Ascending aorta (tissue), 2 donors: ENCODE measurements at regions not wholly inside any gene's neighbourhood (a gene's known extent, or its start where the extent isn't known, plus 50 kb on each side); places are given as distances from the start of the nearest gene placed in this dataset.

Experiments used
- DNase-seq, 2 donors: peaks; one replicate each; pipeline ENCODE4 v3.0.0-alpha.2; 2019; ENCODE audit warnings: low spot score in 2 of 2
- H3K27ac ChIP-seq, 2 donors: fragments of 200-600 bp; sonication (generic); one replicate each; pipeline ENCODE4 v1.5.1; 2016 to 2017; ENCODE audit warnings: mild to moderate bottlenecking in 1 of 2
- H3K27me3 ChIP-seq: fragments of 200-600 bp; sonication (generic); one replicate; pipeline ENCODE4 v1.5.1; 2017
- H3K36me3 ChIP-seq, 2 donors: fragments of 200-600 bp; sonication (generic); one replicate each; pipeline ENCODE4 v1.5.1; 2016
- H3K4me1 ChIP-seq, 2 donors: fragments of 200-600 bp; sonication (generic); one replicate each; pipeline ENCODE4 v1.5.1; 2016 to 2017; ENCODE audit warnings: mild to moderate bottlenecking in 1 of 2
- H3K4me3 ChIP-seq, 2 donors: fragments of 200-600 bp; sonication (generic); one replicate each; pipeline ENCODE4 v1.5.1; 2016 to 2017; ENCODE audit warnings: mild to moderate bottlenecking in 1 of 2
- H3K9me3 ChIP-seq, 2 donors: fragments of 200-600 bp; sonication (generic); one replicate each; pipeline ENCODE4 v1.5.1; 2016
- CTCF ChIP-seq, 3 experiments: fragments of 200-600 bp in 2 of 3; fragments of 450-650 bp in 1 of 3; sonication (generic) in 2 of 3; IDR thresholded peaks; one replicate each; pipeline ENCODE4 v1.5.1; 2016 to 2019; ENCODE audit warnings: antibody characterized with exemption in 3 of 3, mild to moderate bottlenecking in 1 of 3, moderate library complexity in 1 of 3
- intact Hi-C: fragments of 100-400 bp; cut with DNase I; formaldehyde crosslinking; loops from one replicate; pipeline ENCODE4 v1.15.1; 2023

DNA sequence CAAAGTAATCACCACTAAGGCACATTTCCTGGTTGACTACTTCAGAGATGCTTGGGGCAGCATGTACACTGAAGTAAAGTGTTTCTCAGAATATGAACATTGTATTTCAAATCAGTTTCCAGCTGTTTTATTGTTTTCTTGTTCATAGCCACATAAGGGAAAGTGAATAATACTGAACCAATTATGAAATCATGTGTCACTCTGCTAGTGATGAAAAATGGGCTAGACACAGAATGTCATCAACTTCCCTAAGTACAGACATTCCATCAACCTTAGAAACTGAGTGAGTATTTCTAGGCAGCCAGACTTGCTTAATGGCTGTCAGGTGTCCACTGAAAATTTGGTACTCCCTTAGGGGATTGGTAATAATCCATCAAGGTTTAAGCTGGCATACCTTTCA is 603.5 kb downstream of the ARL4A start:
- no peak for DNase-seq
- H3K27me3 ChIP-seq, result no peaks in the 10 kb centered on the region
- intact Hi-C loops, result no loop called here
- H3K4me3 ChIP-seq, result no peak overlapping the region
- no peaks in the 10 kb centered on the region for H3K36me3 ChIP-seq
- no peak for TF ChIP-seq CTCF (IDR thresholded peaks at IDR 0.05)
- H3K4me1 ChIP-seq, result no peaks in the 10 kb centered on the region
- H3K27ac ChIP-seq, result no peak overlapping the region
- H3K9me3 ChIP-seq, result no peaks in the 10 kb centered on the region

- intact Hi-C loops, result no loop called here
- no peaks in the 10 kb centered on the region for H3K36me3 ChIP-seq
- H3K4me3 ChIP-seq, result no peak overlapping the region
- no peaks in the 10 kb centered on the region for H3K27me3 ChIP-seq
- H3K27ac ChIP-seq, result no peak overlapping the region
- no peak for TF ChIP-seq CTCF (IDR thresholded peaks at IDR 0.05)
- DNase-seq, result no peak
- no peaks in the 10 kb centered on the region for H3K4me1 ChIP-seq
- no peaks in the 10 kb centered on the region for H3K9me3 ChIP-seq
Observed at GRCh38 chr7:13293264-13294002, 606.0 kb downstream of the ARL4A start.

- DNase-seq, result no peak
- no peaks in the 10 kb centered on the region for H3K36me3 ChIP-seq
- no peak overlapping the region for H3K27ac ChIP-seq
- intact Hi-C loops, result no loop called here
- no peak for TF ChIP-seq CTCF (IDR thresholded peaks at IDR 0.05)
- no peaks in the 10 kb centered on the region for H3K27me3 ChIP-seq
- H3K4me3 ChIP-seq, result no peak overlapping the region
- H3K4me1 ChIP-seq, result no peaks in the 10 kb centered on the region
- H3K9me3 ChIP-seq, result no peaks in the 10 kb centered on the region
Observed at GRCh38 chr7:13307040-13307439, 619.6 kb downstream of the ARL4A start.

- TF ChIP-seq CTCF (IDR thresholded peaks at IDR 0.05), result no peak
- H3K4me3 ChIP-seq, result no peak overlapping the region
- no peak overlapping the region for H3K27ac ChIP-seq
- H3K9me3 ChIP-seq, result no peaks in the 10 kb centered on the region
- no peak for DNase-seq
- H3K4me1 ChIP-seq, result no peaks in the 10 kb centered on the region
- H3K27me3 ChIP-seq, result no peaks in the 10 kb centered on the region
- H3K36me3 ChIP-seq, result no peaks in the 10 kb centered on the region
- intact Hi-C loops, result no loop called here
Observed at GRCh38 chr7:13308423-13308822, 621.0 kb downstream of the ARL4A start.

DNA sequence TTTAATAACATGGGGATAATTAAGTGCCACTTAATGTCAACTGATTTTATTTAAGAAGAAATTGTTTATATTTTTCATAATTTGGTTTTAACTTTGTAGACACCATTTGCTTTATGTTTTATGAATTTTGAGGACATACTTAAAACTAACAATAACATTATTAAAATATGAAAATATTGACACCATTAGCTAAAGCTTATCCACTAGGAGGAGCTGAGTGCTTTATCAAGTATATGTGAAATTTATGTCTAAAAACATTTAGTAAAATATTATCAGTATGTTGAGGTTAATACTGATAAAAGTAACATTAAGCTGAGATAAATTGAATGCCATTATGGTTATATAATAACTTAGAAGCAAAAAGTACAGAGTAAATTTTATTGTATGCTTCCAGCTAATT is 622.1 kb downstream of the ARL4A start:
- Histone ChIP-seq H3K27me3 (no peaks in the 10 kb centered on the region), H3K4me1 (no peaks in the 10 kb centered on the region), H3K9me3 (no peaks in the 10 kb centered on the region), H3K4me3 (no peak overlapping the region), H3K36me3 (no peaks in the 10 kb centered on the region), H3K27ac (no peak overlapping the region)
- intact Hi-C loops, result no loop called here
- no peak for DNase-seq
- TF ChIP-seq CTCF (IDR thresholded peaks at IDR 0.05), result no peak

GRCh38 chr7:13312307-13312706 is 624.9 kb downstream of the ARL4A start:
- H3K27ac ChIP-seq, result no peak overlapping the region

More at GRCh38 chr7:13312307-13312706, 624.9 kb downstream of the ARL4A start:
- Histone ChIP-seq H3K4me3 (no peak overlapping the region), H3K27me3 (no peaks in the 10 kb centered on the region), H3K36me3 (no peaks in the 10 kb centered on the region), H3K4me1 (no peaks in the 10 kb centered on the region), H3K9me3 (no peaks in the 10 kb centered on the region)
- TF ChIP-seq CTCF (IDR thresholded peaks at IDR 0.05), result no peak
- intact Hi-C loops, result no loop called here
- no peak for DNase-seq
